CD4-positive, alpha-beta memory T cell (primary cell): ENCODE measurements at regions not wholly inside any gene's neighbourhood (a gene's known extent, or its start where the extent isn't known, plus 50 kb on each side); places are given as distances from the start of the nearest gene placed in this dataset.

Experiments used
- CTCF ChIA-PET: fragments of 350-600 bp; sonication (Branson Sonifier 250); formaldehyde crosslinking; loops from one replicate; lab custom pipeline; 2021; ENCODE audit warnings: inconsistent platforms; ENCODE audit not compliant: partially characterized antibody; lab: Charles Lee
- POLR2A ChIA-PET: fragments of 350-600 bp; sonication (Branson Sonifier 250); formaldehyde crosslinking; loops from one replicate; lab custom pipeline; 2021; ENCODE audit not compliant: partially characterized antibody; lab: Charles Lee
- DNase-seq, 5 donors: peaks; one replicate each; pipeline versions ENCODE4 v3.0.0 to v3.0.0-alpha.2; 2020 to 2022; ENCODE audit warnings: mixed read lengths in 1 of 5
- H3K27ac ChIP-seq: one replicate; pipeline ENCODE4 v1.7.0; 2013; ENCODE audit warnings: low read depth, low read length
- H3K27me3 ChIP-seq: 2 replicates; pipeline ENCODE4 v1.7.0; 2013; ENCODE audit warnings: mild to moderate bottlenecking, low read length, moderate library complexity; ENCODE audit not compliant: insufficient read depth
- H3K36me3 ChIP-seq: 2 replicates; pipeline ENCODE4 v1.7.0; 2013; ENCODE audit warnings: mild to moderate bottlenecking, low read length, moderate library complexity; ENCODE audit not compliant: insufficient read depth
- H3K4me1 ChIP-seq: 2 replicates; pipeline ENCODE4 v1.7.0; 2013; ENCODE audit warnings: mild to moderate bottlenecking, low read length, moderate library complexity; ENCODE audit not compliant: insufficient read depth
- H3K4me3 ChIP-seq, 2 donors: one replicate each; pipeline ENCODE4 v1.7.0; 2013; ENCODE audit warnings: low read length in 2 of 2, mild to moderate bottlenecking in 1 of 2
- H3K9me3 ChIP-seq, 2 donors: one replicate each; pipeline ENCODE4 v1.7.0; 2013; ENCODE audit warnings: low read length in 2 of 2, control low read depth in 1 of 2; ENCODE audit not compliant: control insufficient read depth in 1 of 2
- H3K27ac Mint-ChIP-seq, 7 donors: one replicate each; pipeline ENCODE4 v1.8.0; 2020 to 2021; ENCODE audit warnings: mixed read lengths in 7 of 7, mild to moderate bottlenecking in 6 of 7, inconsistent platforms in 3 of 7, moderate library complexity in 3 of 7
- H3K27me3 Mint-ChIP-seq, 2 donors: one replicate each; pipeline ENCODE4 v1.8.0; 2020 to 2021; ENCODE audit warnings: mixed read lengths in 2 of 2
- H3K36me3 Mint-ChIP-seq, 2 donors: one replicate each; pipeline ENCODE4 v1.8.0; 2020 to 2021; ENCODE audit warnings: mixed read lengths in 2 of 2, inconsistent platforms in 1 of 2, mild to moderate bottlenecking in 1 of 2
- H3K4me1 Mint-ChIP-seq, 4 donors: one replicate each; pipeline ENCODE4 v1.8.0; 2020 to 2021; ENCODE audit warnings: mixed read lengths in 4 of 4, mild to moderate bottlenecking in 1 of 4
- H3K4me3 Mint-ChIP-seq, 8 donors: one replicate each; pipeline ENCODE4 v1.8.0; 2020 to 2021; ENCODE audit warnings: mixed read lengths in 8 of 8, mild to moderate bottlenecking in 7 of 8, moderate library complexity in 6 of 8, inconsistent platforms in 3 of 8
- H3K9me3 Mint-ChIP-seq, 8 donors: one replicate each; pipeline ENCODE4 v1.8.0; 2020 to 2021; ENCODE audit warnings: mixed read lengths in 8 of 8, mild to moderate bottlenecking in 5 of 8, inconsistent platforms in 3 of 8, moderate library complexity in 1 of 8
- intact Hi-C: fragments of 100-400 bp; cut with micrococcal nuclease; formaldehyde crosslinking; loops from one replicate; pipeline ENCODE4 v1.15.1; 2023

GRCh38 chr2:217116610-217117009, 256.7 kb upstream of the TNP1 start:
- Histone ChIP-seq H3K4me3 (no peak overlapping the region), H3K4me1 (no peaks in the 10 kb centered on the region), H3K36me3 (no peaks in the 10 kb centered on the region), H3K27me3 (no peaks in the 10 kb centered on the region), H3K27ac (no peak overlapping the region), H3K9me3 (no peaks in the 10 kb centered on the region)
- H3K36me3 Mint-ChIP-seq, result no peaks in the 10 kb centered on the region
- ChIA-PET CTCF (no interaction called here), POLR2A (no interaction called here)
- intact Hi-C loops, result no loop called here
- H3K4me1 Mint-ChIP-seq, result no peaks in the 10 kb centered on the region
- H3K4me3 Mint-ChIP-seq, result no peak overlapping the region
- DNase-seq, result no peak
- H3K27ac Mint-ChIP-seq, result no peak overlapping the region
- peaks cover 0 to 2% of the 10 kb centered on the region in 2 donors for H3K27me3 Mint-ChIP-seq
- H3K9me3 Mint-ChIP-seq, result no peaks in the 10 kb centered on the region

GRCh38 chr2:217114117-217114516, 254.3 kb upstream of the TNP1 start:
- Histone ChIP-seq H3K27me3 (no peaks in the 10 kb centered on the region), H3K4me1 (no peaks in the 10 kb centered on the region), H3K36me3 (no peaks in the 10 kb centered on the region), H3K4me3 (no peak overlapping the region), H3K27ac (no peak overlapping the region), H3K9me3 (no peaks in the 10 kb centered on the region)
- Mint-ChIP-seq H3K36me3 (no peaks in the 10 kb centered on the region), H3K4me1 (no peaks in the 10 kb centered on the region), H3K27ac (no peak overlapping the region), H3K4me3 (no peak overlapping the region), H3K9me3 (peaks cover 0 to 3% (median 0%) of the 10 kb centered on the region in 8 donors), H3K27me3 (no peaks in the 10 kb centered on the region)
- DNase-seq, result no peak
- intact Hi-C loops, result no loop called here
- ChIA-PET CTCF (no interaction called here), POLR2A (no interaction called here)

GRCh38 chr2:217113491-217113890, 253.6 kb upstream of the TNP1 start:
- H3K27ac ChIP-seq, result no peak overlapping the region
- H3K27me3 ChIP-seq, result no peaks in the 10 kb centered on the region
- Mint-ChIP-seq H3K9me3 (peaks cover 0 to 3% (median 0%) of the 10 kb centered on the region in 8 donors), H3K36me3 (no peaks in the 10 kb centered on the region), H3K27ac (no peak overlapping the region), H3K27me3 (no peaks in the 10 kb centered on the region), H3K4me3 (no peak overlapping the region), H3K4me1 (no peaks in the 10 kb centered on the region)
- no peaks in the 10 kb centered on the region for H3K9me3 ChIP-seq
- intact Hi-C loops, result no loop called here
- POLR2A ChIA-PET, result no interaction called here
- no peak for DNase-seq
- no peaks in the 10 kb centered on the region for H3K36me3 ChIP-seq
- no peak overlapping the region for H3K4me3 ChIP-seq
- CTCF ChIA-PET, result no interaction called here
- no peaks in the 10 kb centered on the region for H3K4me1 ChIP-seq

GRCh38 chr2:217110550-217110949, 250.7 kb upstream of the TNP1 start:
- Mint-ChIP-seq H3K9me3 (peaks cover 0 to 3% (median 1%) of the 10 kb centered on the region in 8 donors), H3K27ac (no peak overlapping the region), H3K27me3 (peaks cover 1 to 3% of the 10 kb centered on the region in 2 donors), H3K4me3 (no peak overlapping the region), H3K36me3 (no peaks in the 10 kb centered on the region), H3K4me1 (no peaks in the 10 kb centered on the region)
- H3K4me1 ChIP-seq, result no peaks in the 10 kb centered on the region
- POLR2A ChIA-PET, result no interaction called here
- CTCF ChIA-PET, result no interaction called here
- H3K9me3 ChIP-seq, result no peaks in the 10 kb centered on the region
- H3K36me3 ChIP-seq, result no peaks in the 10 kb centered on the region
- DNase-seq, result no peak
- H3K4me3 ChIP-seq, result no peak overlapping the region
- intact Hi-C loops, result no loop called here
- H3K27ac ChIP-seq, result no peak overlapping the region
- no peaks in the 10 kb centered on the region for H3K27me3 ChIP-seq

GRCh38 chr2:217108575-217109027, 248.7 kb upstream of the TNP1 start:
- intact Hi-C loops, result no loop called here
- ChIA-PET CTCF (no interaction called here), POLR2A (no interaction called here)
- no peaks in the 10 kb centered on the region for H3K4me1 ChIP-seq
- H3K4me3 ChIP-seq, result no peak overlapping the region
- H3K27me3 Mint-ChIP-seq, result peaks cover 1 to 3% of the 10 kb centered on the region in 2 donors
- H3K27ac ChIP-seq, result no peak overlapping the region
- no peak for DNase-seq
- no peaks in the 10 kb centered on the region for H3K36me3 Mint-ChIP-seq
- H3K36me3 ChIP-seq, result no peaks in the 10 kb centered on the region
- no peak overlapping the region for H3K4me3 Mint-ChIP-seq
- no peak overlapping the region for H3K27ac Mint-ChIP-seq
- H3K9me3 Mint-ChIP-seq, result peaks cover 0 to 3% (median 1%) of the 10 kb centered on the region in 8 donors
- H3K9me3 ChIP-seq, result no peaks in the 10 kb centered on the region
- no peaks in the 10 kb centered on the region for H3K27me3 ChIP-seq
- H3K4me1 Mint-ChIP-seq, result no peaks in the 10 kb centered on the region

GRCh38 chr2:217108086-217108485, 248.2 kb upstream of the TNP1 start:
- H3K4me3 Mint-ChIP-seq, result no peak overlapping the region
- no peaks in the 10 kb centered on the region for H3K36me3 Mint-ChIP-seq
- Histone ChIP-seq H3K27me3 (no peaks in the 10 kb centered on the region), H3K4me3 (no peak overlapping the region), H3K4me1 (no peaks in the 10 kb centered on the region), H3K27ac (no peak overlapping the region), H3K9me3 (no peaks in the 10 kb centered on the region), H3K36me3 (no peaks in the 10 kb centered on the region)
- CTCF ChIA-PET, result no interaction called here
- intact Hi-C loops, result no loop called here
- POLR2A ChIA-PET, result no interaction called here
- H3K27ac Mint-ChIP-seq, result no peak overlapping the region
- DNase-seq, result no peak
- H3K27me3 Mint-ChIP-seq, result peaks cover 1 to 3% of the 10 kb centered on the region in 2 donors
- H3K9me3 Mint-ChIP-seq, result peaks cover 0 to 3% (median 1%) of the 10 kb centered on the region in 8 donors
- no peaks in the 10 kb centered on the region for H3K4me1 Mint-ChIP-seq

- Mint-ChIP-seq H3K27ac (no peak overlapping the region), H3K36me3 (no peaks in the 10 kb centered on the region), H3K4me3 (no peak overlapping the region), H3K4me1 (no peaks in the 10 kb centered on the region), H3K9me3 (peaks cover 0 to 3% (median 1%) of the 10 kb centered on the region in 8 donors), H3K27me3 (peaks cover 1 to 3% of the 10 kb centered on the region in 2 donors)
- Histone ChIP-seq H3K4me3 (no peak overlapping the region), H3K4me1 (no peaks in the 10 kb centered on the region), H3K27ac (no peak overlapping the region), H3K9me3 (no peaks in the 10 kb centered on the region), H3K27me3 (no peaks in the 10 kb centered on the region), H3K36me3 (no peaks in the 10 kb centered on the region)
- CTCF ChIA-PET, result no interaction called here
- intact Hi-C loops, result no loop called here
- POLR2A ChIA-PET, result no interaction called here
- no peak for DNase-seq
These were observed 247.6 kb upstream of the TNP1 start for GRCh38 chr2:217107480-217107879.

- DNase-seq, result no peak
- peaks cover 0 to 3% (median 2%) of the 10 kb centered on the region in 8 donors for H3K9me3 Mint-ChIP-seq
- H3K4me1 Mint-ChIP-seq, result no peaks in the 10 kb centered on the region
- CTCF ChIA-PET, result no interaction called here
- H3K27me3 Mint-ChIP-seq, result peaks cover 3 to 6% of the 10 kb centered on the region in 2 donors
- Histone ChIP-seq H3K27ac (no peak overlapping the region), H3K4me3 (no peak overlapping the region), H3K9me3 (no peaks in the 10 kb centered on the region), H3K36me3 (no peaks in the 10 kb centered on the region), H3K4me1 (no peaks in the 10 kb centered on the region), H3K27me3 (no peaks in the 10 kb centered on the region)
- H3K36me3 Mint-ChIP-seq, result no peaks in the 10 kb centered on the region
- H3K4me3 Mint-ChIP-seq, result no peak overlapping the region
- POLR2A ChIA-PET, result no interaction called here
- no peak overlapping the region for H3K27ac Mint-ChIP-seq
- intact Hi-C loops, result no loop called here
These were observed 246.8 kb upstream of the TNP1 start for GRCh38 chr2:217106650-217107014.
